Activated T-cell treated with anti-CD3 and anti-CD28 coated beads, Interleukin-2, amount 50 U/mL, for 72 hours (primary cell): ENCODE measurements at regions not wholly inside any gene's neighbourhood (a gene's known extent, or its start where the extent isn't known, plus 50 kb on each side); places are given as distances from the start of the nearest gene placed in this dataset.

Experiments used
- ATAC-seq, 2 donors: fragments of 150-1000 bp; cut with Tn5 transposase; replicated peaks in 1 of 2; 2 replicates each; pipeline ENCODE4 v1.10.0; 2021; ENCODE audit warnings: moderate library complexity in 2 of 2, mild to moderate bottlenecking in 1 of 2
- DNase-seq, 2 donors: peaks; one replicate each; pipeline ENCODE4 v3.0.0; 2021 to 2022; ENCODE audit warnings: mixed read lengths in 1 of 2
- H3K27ac Mint-ChIP-seq: one replicate; pipeline ENCODE4 v1.8.0; 2022; ENCODE audit warnings: mild to moderate bottlenecking, moderate library complexity, mixed read lengths
- H3K27me3 Mint-ChIP-seq: one replicate; pipeline ENCODE4 v1.8.0; 2022; ENCODE audit warnings: low read depth, mixed read lengths
- H3K36me3 Mint-ChIP-seq, 2 donors: one replicate each; pipeline ENCODE4 v1.8.0; 2022; ENCODE audit warnings: mixed read lengths in 2 of 2, mild to moderate bottlenecking in 1 of 2; ENCODE audit not compliant: insufficient read depth in 2 of 2
- H3K4me1 Mint-ChIP-seq: one replicate; pipeline ENCODE4 v1.8.0; 2022; ENCODE audit warnings: low read depth, mixed read lengths
- H3K4me3 Mint-ChIP-seq, 2 donors: one replicate each; pipeline ENCODE4 v1.8.0; 2022; ENCODE audit warnings: mild to moderate bottlenecking in 2 of 2, mixed read lengths in 2 of 2, moderate library complexity in 2 of 2
- H3K9me3 Mint-ChIP-seq, 2 donors: one replicate each; pipeline ENCODE4 v1.8.0; 2022; ENCODE audit warnings: mixed read lengths in 2 of 2

DNA sequence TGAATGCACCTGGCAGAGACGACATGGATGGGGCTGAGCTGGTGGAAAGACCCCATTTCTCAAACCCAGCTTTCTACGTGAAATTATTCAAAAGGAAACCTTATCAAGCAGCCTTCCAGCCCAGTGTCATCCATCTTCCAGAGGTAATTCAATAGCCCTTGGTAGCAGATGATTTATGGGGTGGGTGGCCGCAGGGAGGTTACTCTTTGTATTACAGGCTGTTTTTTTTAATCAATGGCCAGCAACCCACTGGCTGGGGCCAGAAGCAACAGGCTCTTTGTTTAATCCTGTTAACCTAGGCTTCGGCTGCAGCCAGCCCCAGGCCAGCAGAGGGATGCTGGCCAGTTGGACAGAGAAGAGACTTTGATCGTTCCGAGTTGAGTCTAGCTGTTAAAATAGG lies 139.8 kb upstream of the SRRM4 start:
- H3K27ac Mint-ChIP-seq, result no peak overlapping the region
- no peak for DNase-seq
- no peaks in the 10 kb centered on the region for H3K4me1 Mint-ChIP-seq
- no peak for ATAC-seq
- no peaks in the 10 kb centered on the region for H3K9me3 Mint-ChIP-seq
- H3K4me3 Mint-ChIP-seq, result no peak overlapping the region
- no peaks in the 10 kb centered on the region for H3K27me3 Mint-ChIP-seq
- no peaks in the 10 kb centered on the region for H3K36me3 Mint-ChIP-seq

- no peak overlapping the region for H3K4me3 Mint-ChIP-seq
- H3K36me3 Mint-ChIP-seq, result no peaks in the 10 kb centered on the region
- ATAC-seq (no peak), DNase-seq (no peak)
- no peaks in the 10 kb centered on the region for H3K4me1 Mint-ChIP-seq
- H3K27me3 Mint-ChIP-seq, result no peaks in the 10 kb centered on the region
- no peaks in the 10 kb centered on the region for H3K9me3 Mint-ChIP-seq
- H3K27ac Mint-ChIP-seq, result no peak overlapping the region
Observed at GRCh38 chr12:118842866-118843265, 138.5 kb upstream of the SRRM4 start.

DNA sequence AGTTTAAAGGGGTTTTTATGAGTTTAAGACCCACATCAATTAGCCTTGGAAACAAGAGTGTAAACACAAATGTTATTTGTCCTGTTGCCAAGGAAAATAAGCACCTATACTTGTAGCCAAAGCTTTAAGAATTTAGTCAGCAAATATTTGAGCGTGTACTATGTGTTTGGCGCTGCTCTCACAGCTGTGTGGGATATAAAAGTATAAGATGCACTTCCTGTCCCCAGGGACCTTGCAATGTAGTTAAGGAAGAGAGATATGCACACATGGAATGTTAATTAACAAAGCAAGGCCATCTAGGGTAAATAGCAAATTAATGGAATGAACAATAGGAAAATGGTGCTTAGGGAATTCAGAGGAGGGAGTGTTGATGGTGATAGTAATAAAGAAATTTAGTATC lies 134.9 kb upstream of the SRRM4 start:
- Mint-ChIP-seq H3K4me1 (no peaks in the 10 kb centered on the region), H3K4me3 (no peak overlapping the region), H3K36me3 (no peaks in the 10 kb centered on the region), H3K27ac (no peak overlapping the region), H3K27me3 (no peaks in the 10 kb centered on the region), H3K9me3 (no peaks in the 10 kb centered on the region)
- DNase-seq (no peak), ATAC-seq (no peak)

DNA sequence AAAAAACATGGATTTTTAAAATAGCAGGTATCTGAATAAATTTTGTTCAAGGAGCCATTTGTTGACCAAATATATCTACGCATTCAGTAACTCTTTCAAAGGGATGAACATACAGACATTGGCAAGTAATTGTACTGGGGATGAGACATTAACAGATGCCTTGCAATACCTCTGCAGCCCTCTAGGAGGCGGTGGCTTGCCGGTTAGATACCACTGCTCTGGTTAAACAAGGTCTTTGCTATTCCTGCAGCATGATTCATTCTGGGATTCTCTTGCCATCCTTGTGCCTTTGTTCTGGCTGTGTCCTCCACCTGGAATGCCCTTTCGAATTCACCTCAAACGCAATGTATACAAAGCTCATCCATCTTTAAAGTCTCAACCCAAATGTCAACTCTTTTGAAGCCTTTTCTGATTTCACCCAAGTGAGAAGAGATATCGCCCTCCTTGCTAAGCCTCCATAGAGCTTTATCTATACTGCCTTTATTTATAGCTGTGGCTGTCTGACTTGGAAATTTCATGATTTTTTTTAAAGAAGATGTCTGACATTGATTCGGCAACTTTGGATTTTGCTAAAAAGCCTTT lies 131.0 kb upstream of the SRRM4 start:
- peaks cover 2 to 3% of the 10 kb centered on the region in 2 donors for H3K9me3 Mint-ChIP-seq
- ATAC-seq (no peak), DNase-seq (peak; percentile 4 to 21)
- H3K36me3 Mint-ChIP-seq, result no peaks in the 10 kb centered on the region
- H3K27ac Mint-ChIP-seq, result no peak overlapping the region
- no peaks in the 10 kb centered on the region for H3K4me1 Mint-ChIP-seq
- no peaks in the 10 kb centered on the region for H3K27me3 Mint-ChIP-seq
- H3K4me3 Mint-ChIP-seq, result no peak overlapping the region

DNA sequence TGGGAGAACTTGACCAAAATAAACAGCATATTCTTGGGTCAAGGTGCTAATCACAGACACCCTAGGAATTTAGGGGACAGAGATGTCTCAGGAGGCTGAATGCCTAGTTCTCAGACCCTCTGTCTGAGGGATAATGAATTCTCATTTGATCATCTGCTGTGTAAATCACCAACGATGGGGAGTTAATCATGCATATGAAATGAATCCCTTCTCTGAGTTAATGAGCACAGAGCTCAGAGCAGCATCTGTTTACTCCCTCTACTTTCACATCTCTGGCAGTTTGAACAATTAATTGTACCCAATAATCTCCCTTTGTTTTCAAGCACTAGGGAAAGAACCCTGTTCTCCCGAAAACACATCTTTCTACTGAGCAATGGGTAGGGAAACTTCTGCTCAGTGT lies 129.4 kb upstream of the SRRM4 start:
- ATAC-seq (no peak), DNase-seq (no peak)
- Mint-ChIP-seq H3K9me3 (peaks cover 2 to 3% of the 10 kb centered on the region in 2 donors), H3K4me1 (no peaks in the 10 kb centered on the region), H3K27ac (no peak overlapping the region), H3K27me3 (no peaks in the 10 kb centered on the region), H3K4me3 (no peak overlapping the region), H3K36me3 (no peaks in the 10 kb centered on the region)

DNA sequence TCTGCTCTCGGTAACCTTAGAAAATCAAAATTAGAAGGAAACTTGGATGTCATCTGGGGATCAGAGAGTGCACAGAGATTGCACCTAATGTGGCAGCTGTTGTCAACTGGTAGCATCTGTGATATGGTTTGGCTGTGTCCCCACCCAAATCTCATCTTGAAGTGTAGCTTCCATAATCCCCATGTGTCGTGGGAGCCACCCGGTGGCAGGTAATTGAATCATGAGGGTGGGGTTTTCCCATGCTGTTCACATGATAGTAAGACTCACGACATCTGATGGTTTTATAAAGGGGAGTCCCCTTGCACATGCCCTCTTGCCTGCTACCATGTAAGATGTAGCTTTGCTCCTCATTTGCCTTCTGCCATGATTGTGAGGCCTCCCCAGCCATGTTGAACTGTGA lies 127.7 kb upstream of the SRRM4 start:
- Mint-ChIP-seq H3K4me3 (no peak overlapping the region), H3K27ac (no peak overlapping the region), H3K27me3 (no peaks in the 10 kb centered on the region), H3K4me1 (no peaks in the 10 kb centered on the region), H3K9me3 (peaks cover 2 to 6% of the 10 kb centered on the region in 2 donors), H3K36me3 (no peaks in the 10 kb centered on the region)
- ATAC-seq (no peak), DNase-seq (peak in 1 of 2 donors; percentile 1)

DNA sequence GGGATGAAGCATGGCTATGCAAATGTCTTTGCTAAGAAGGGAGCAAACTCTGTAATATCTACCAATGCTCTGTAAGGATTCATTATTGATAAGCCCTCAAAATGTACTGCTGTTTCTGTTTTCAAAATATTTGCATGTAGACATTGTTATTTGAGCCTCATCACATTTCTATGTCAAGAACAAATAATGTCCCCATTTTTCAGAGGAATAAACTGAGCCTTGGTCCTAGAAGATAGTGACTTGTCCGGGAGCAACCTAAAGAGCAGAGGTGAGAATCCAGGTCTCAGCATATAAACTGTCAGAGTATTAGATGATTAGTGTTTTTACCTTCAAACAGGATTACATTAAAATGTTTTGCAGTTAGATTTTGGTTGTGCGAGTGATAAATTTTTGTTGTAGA lies 125.5 kb upstream of the SRRM4 start:
- ATAC-seq (no peak), DNase-seq (no peak)
- no peaks in the 10 kb centered on the region for H3K4me1 Mint-ChIP-seq
- H3K4me3 Mint-ChIP-seq, result no peak overlapping the region
- H3K27me3 Mint-ChIP-seq, result no peaks in the 10 kb centered on the region
- peaks cover 2 to 6% of the 10 kb centered on the region in 2 donors for H3K9me3 Mint-ChIP-seq
- no peak overlapping the region for H3K27ac Mint-ChIP-seq
- no peaks in the 10 kb centered on the region for H3K36me3 Mint-ChIP-seq

GRCh38 chr12:118866346-118866745 lies 115.0 kb upstream of the SRRM4 start:
- Mint-ChIP-seq H3K4me3 (no peak overlapping the region), H3K27me3 (no peaks in the 10 kb centered on the region), H3K4me1 (no peaks in the 10 kb centered on the region), H3K9me3 (peaks cover 3 to 4% of the 10 kb centered on the region in 2 donors), H3K36me3 (no peaks in the 10 kb centered on the region), H3K27ac (no peak overlapping the region)
- ATAC-seq, result no peak
- no peak for DNase-seq

DNA sequence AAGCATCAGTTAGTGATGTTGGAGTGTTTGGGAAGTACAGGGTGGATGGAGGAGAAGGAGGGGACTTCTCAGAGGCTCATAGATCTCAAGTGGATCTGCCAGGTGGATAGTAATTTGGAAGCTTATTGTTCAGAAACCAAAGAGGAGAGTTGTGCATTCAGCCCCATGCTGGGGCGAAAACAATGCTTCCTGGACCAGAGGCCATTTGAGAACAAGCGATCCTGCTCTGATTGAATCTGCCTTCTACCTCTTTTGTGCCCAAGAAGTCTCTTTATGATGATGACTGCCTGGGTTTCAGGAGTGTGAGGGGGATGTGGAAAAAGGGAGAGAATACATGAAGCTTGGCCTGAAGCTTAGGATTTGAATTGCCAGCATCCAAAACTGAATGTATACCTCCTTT lies 110.8 kb upstream of the SRRM4 start:
- H3K36me3 Mint-ChIP-seq, result no peaks in the 10 kb centered on the region
- no peaks in the 10 kb centered on the region for H3K4me1 Mint-ChIP-seq
- DNase-seq (no peak), ATAC-seq (no peak)
- H3K4me3 Mint-ChIP-seq, result no peak overlapping the region
- H3K9me3 Mint-ChIP-seq, result peaks cover 0 to 5% of the 10 kb centered on the region in 2 donors
- H3K27ac Mint-ChIP-seq, result no peak overlapping the region
- H3K27me3 Mint-ChIP-seq, result no peaks in the 10 kb centered on the region

DNA sequence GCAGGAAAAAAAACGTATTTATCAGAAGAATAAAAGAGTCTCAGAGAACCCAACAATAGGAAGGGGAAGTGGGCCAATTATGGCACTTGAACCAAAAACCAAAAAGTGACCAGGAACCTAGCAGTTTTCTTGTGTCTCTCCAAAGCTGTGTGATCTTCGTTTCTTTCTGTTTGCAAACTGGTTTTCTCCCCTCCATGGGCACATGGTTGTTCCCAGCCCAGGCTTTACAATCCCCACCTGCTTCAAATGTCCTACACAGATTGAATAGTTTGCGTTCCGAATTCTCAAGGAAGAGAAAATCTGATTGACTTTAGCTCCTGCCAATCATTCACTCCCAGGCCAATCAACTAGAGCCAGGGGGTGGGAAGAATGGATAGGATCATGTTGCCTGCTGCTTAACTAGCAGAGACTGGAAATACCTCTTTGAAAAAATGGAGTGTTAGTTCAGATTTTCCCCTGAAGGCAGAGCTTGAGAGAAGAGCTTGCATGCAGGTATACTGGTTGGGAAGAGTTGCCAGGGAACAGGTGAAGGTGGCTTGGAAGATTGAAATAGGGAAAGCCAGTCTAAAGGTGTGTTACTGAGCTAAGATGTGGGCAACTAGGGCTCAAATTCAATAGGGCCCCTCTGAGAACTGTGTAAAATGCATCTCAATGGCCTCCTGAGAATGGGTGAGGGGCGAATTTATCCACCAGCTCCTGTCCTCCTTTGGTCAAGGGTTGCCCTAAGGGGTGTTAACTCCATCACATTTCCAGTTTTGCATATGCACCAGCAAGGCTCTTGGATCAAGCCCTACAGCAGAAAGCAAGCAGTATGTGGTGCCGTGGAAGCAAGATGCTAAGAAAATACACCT lies 106.4 kb upstream of the SRRM4 start:
- H3K36me3 Mint-ChIP-seq, result no peaks in the 10 kb centered on the region
- no peaks in the 10 kb centered on the region for H3K4me1 Mint-ChIP-seq
- ATAC-seq, result no peak
- H3K27me3 Mint-ChIP-seq, result no peaks in the 10 kb centered on the region
- no peak overlapping the region for H3K4me3 Mint-ChIP-seq
- H3K9me3 Mint-ChIP-seq, result peaks cover 2 to 4% of the 10 kb centered on the region in 2 donors
- no peak overlapping the region for H3K27ac Mint-ChIP-seq
- DNase-seq, result no peak

GRCh38 chr12:118880720-118881493 lies 100.4 kb upstream of the SRRM4 start:
- Mint-ChIP-seq H3K9me3 (peaks cover 2 to 5% of the 10 kb centered on the region in 2 donors), H3K27ac (no peak overlapping the region), H3K36me3 (no peaks in the 10 kb centered on the region)

GRCh38 chr12:118884226-118884625 lies 97.1 kb upstream of the SRRM4 start:
- H3K27me3 Mint-ChIP-seq, result no peaks in the 10 kb centered on the region
- no peak overlapping the region for H3K27ac Mint-ChIP-seq
- H3K9me3 Mint-ChIP-seq, result peaks cover 1 to 2% of the 10 kb centered on the region in 2 donors
- no peaks in the 10 kb centered on the region for H3K4me1 Mint-ChIP-seq
- H3K4me3 Mint-ChIP-seq, result no peak overlapping the region
- ATAC-seq, result no peak
- no peaks in the 10 kb centered on the region for H3K36me3 Mint-ChIP-seq
- no peak for DNase-seq

More at GRCh38 chr12:118880720-118881493, 100.4 kb upstream of the SRRM4 start:
- ATAC-seq, result no peak
- Mint-ChIP-seq H3K4me3 (no peak overlapping the region), H3K27me3 (no peaks in the 10 kb centered on the region), H3K4me1 (no peaks in the 10 kb centered on the region)
- no peak for DNase-seq

GRCh38 chr12:118900993-118901392 lies 80.3 kb upstream of the SRRM4 start:
- H3K4me3 Mint-ChIP-seq, result no peak overlapping the region
- H3K9me3 Mint-ChIP-seq, result peaks cover 5 to 10% of the 10 kb centered on the region in 2 donors
- no peak overlapping the region for H3K27ac Mint-ChIP-seq
- no peaks in the 10 kb centered on the region for H3K4me1 Mint-ChIP-seq
- ATAC-seq, result no peak
- H3K27me3 Mint-ChIP-seq, result no peaks in the 10 kb centered on the region
- DNase-seq, result no peak
- no peaks in the 10 kb centered on the region for H3K36me3 Mint-ChIP-seq
